AG20443 (cell line): ENCODE measurements at regions not wholly inside any gene's neighbourhood (a gene's known extent, or its start where the extent isn't known, plus 50 kb on each side); places are given as distances from the start of the nearest gene placed in this dataset.
A peak's percentile ranks its signal among the peaks of the same experiment; 100 is the strongest.

ENCODE experiments used
- DNase-seq: peaks from one replicate; pipeline ENCODE4 v3.0.0; 2012; ENCODE audit warnings: low spot score, mixed read lengths

DNA sequence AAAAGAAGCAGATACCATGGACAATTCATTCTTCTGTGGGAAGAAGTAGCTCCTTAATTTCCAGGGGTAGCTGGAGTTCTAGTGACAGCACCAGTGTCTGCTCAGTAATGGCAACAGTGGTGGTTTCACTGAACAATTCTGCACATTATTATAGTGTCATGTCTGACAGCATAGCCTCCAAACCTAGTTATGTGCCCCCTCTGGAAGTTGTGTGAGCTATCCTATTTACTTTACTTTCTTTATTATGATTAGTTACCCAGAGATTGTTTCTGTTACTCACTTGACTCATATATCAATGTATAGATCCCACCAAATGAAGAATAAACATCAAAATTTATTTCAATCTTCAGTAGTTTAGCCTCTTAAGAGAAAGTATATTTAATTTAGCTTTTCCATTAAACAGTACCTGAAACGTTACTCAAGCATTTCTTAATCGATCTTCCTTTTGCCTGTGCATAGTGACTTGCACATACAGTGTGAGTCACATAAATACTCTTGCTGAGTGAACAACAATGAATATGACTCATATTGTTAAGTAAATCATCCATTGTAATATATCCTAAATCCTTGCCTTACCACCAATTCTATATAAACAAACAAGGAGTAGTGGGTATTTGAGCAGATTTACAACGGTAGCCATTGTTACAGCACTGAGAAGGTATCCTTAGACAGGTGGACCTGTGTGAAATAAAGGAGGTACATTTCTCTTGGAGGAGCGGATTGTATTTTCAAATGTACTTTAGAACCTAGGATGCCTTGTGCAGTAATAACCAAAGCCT is 534.7 kb downstream of the ANKRD50 start:
- DNase-seq: peak; percentile 37

DNA sequence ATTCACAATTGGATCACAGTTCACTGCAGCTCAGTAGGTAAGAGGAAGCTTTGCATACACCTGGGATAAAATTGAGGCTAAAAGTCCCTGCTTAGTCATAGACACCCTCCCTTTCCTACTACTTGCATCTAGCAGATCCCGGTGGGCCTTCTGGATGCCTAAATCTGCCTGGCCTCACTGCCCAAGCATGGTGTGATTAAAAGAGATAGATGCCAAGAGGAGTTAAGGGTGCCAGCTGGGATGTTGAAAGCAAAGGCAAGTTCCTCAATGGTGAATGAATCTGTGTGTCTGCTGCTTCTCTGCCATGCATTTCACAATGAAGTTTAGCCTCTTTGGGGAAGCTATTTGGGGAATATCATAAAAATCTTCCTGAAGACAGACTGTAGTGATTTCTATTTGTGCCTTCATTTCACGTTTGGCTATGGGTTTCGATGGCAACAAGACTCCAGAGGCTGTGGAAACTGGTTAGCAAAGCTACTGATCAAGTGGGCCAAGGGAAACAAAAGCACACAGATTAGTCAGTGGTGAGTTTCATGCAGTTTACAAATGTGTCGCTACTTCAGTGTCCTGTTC is 534.0 kb downstream of the ANKRD50 start:
- DNase-seq: peak; percentile 22

DNA sequence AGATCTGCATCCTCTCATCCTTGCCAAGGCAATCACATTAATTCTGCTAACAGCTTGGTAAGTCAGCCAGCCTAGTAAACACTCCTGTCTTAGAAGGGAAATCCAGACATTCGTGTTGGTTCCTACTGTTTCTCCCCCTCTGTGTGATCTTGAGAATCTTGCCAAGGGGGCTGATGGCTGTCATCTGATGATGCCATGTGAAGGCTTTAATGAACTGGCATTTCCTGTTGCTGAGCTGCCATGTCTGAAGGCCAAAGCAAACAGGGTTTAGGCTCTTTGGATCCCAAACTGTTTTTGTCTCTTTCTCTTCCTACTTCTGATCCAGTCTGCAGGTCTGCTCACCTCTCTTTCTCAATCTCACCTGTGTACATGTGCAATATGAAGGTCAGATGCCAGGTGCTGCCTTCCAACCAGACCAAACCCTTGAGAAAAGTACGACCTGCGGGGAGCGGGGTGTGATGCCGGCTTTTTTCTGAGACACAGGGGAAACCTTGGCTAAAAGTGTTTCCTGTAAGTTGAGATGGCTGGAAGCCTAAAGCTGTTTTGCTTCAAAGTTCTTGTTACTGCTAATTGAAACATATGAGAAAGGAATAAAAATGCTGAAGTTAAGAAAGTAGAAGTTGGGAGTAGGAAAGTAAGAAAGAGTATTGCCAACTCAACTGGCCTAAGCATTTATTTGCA is 532.9 kb downstream of the ANKRD50 start:
- no peak for DNase-seq

DNA sequence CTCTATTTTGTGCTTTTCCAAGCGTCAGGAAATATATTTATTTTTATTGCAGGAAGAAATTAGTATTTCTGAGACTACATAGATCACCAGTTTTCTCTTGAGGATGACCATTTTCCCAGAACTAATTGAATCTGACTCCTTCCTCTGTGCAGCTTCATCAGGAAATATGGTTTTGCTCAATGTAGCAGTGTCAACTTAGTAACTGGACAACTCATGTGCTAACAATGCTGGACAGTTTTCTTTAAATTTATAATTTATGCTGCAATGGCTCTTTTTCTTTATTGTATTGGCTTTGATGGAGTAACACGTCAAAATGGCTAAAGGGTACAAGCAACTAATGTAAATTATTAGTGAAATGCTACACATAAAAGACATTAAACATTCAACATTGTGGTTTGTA is 531.5 kb downstream of the ANKRD50 start:
- no peak for DNase-seq

DNA sequence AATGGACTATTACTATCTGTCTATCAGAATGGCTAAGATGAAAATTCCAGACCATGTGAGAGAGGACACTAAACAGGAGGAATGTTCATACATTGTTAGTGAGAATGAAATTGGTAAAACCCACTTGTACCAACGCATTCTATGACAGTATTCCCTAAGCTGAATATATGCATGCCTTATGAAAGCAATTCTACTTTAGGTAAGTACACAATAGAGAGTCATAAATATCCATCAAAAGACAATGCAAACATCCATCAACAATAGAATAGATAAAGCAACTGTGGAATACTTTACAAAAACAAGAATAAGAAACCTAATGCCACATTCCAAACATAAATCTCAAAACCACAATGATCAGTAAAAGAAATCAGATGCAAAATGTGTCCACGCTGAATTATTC is 529.3 kb downstream of the ANKRD50 start:
- DNase-seq: no peak

DNA sequence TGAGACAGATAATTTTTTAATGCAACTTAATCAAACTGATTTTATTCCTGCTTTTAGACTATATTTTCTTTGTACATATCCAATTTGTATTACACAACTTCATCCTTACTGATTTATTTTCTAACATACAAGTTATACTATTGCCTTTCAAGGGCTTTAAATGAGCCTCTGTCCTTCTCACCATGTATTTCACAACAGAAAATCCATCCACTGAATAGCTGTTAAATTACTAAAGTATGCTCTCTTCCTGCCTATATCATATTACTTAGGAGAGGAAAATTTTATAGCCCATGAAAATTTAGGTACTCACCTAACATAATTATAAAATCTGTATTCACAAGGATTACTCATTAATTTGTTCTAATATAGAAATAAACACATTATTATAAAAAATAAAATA is 528.6 kb downstream of the ANKRD50 start:
- DNase-seq: no peak

DNA sequence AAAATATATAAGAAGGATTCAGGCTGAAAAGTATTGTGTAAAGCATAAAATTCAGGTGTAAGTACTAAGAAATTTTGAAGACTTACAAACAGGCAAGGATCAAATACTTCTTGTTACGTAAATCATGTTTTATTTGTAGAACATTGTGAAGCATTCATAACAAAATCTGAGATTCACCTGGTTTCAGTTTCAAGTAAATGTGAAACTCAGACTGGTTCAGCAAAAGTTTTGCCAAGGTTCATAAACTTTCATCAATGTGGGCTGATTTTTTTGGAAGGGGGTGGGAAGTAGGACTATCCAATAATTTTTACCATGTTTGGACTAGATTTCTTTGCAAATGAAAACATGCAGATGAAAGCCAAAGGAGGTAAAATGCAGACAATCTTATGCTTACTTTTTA is 527.7 kb downstream of the ANKRD50 start:
- no peak for DNase-seq

DNA sequence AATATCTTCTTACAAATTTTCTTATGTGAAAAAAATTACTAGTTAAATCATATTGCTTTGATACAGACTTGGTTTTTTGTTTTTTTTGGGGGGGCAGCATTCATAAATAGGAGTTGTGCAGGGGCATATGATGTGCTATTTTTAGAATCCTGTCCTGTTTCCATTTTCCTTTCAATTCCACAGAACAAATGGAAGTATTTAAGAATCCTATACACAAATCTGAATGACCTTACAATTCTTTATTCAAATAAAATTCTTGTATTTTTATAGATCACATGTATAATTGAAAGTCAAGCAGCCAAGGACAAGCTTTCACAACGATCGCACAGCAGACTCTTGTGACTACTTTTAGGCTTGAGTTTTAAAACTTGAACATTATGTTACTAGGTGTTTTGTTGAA is 523.9 kb downstream of the ANKRD50 start:
- no peak for DNase-seq

DNA sequence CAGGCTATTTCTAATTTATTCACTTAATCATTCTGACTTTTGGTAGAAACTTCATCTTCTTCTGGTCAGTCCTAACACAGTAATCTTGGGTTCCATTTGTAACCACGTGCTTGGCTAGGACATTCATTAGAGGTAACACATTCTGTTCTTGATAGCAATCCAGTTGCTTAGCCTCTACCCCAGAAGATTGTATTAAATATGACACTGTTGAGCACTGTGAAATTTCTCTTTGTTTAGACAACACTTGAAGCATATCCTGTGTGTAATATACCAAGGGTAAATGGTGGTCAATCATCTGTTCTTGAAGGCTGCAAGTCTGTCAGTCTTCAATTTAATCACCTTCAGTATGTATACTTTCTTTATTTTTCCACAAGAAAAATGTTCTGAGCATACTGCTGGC is 523.0 kb downstream of the ANKRD50 start:
- DNase-seq: no peak

DNA sequence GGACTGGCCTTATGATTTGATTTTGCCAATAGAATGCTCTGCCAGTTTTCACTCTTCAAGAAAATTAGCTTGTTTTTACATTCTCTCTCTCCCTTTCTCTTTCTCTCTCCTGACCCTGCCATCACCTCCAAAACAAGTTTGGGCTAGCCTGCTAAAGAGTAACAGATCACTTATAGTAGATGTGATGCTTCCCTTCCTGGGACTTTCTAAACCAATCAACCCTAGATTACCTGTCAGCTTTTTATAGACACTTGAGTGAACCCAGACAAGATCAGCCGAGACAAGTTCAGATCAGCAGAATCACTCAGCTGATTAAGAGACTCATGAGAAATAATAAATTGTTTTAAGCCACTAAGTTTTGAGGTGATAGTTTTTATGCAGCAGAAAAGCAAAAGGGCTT is 521.2 kb downstream of the ANKRD50 start:
- DNase-seq: no peak

DNA sequence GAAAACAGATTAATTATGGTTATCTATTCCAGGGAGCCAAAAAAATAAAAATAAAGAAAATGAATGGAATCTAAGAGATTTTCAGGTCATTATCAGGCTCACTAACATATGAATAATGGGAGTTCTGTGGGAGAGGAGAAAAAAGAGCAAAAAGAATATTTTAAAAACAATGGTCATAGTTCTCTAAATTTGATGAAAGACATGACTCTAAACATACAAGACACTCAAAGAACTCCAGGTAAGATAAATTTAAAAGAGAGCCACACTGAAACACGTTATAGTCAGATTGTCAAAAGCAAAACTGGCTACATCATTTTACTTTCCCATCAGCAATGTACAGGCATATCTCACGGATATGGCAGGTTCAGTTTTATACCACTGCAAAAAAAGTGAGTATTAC is 520.0 kb downstream of the ANKRD50 start:
- DNase-seq: no peak

DNA sequence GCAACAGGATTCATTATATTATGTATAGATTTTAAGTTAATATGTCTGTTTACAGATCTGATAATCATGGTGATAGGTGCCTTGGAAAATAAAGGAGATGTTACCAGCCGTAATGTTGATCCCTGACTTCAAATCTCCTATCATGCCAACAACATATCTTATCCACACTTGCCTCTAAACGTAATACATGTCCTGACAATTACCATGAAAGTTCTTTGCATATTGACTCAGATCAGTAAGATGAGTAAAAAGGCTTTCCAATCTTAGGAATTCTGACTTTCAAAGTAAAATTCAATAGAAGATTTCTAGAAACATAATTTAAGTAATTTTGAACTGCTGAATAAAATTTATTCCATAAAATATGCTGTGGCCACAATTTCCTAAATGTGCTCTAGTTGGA is 513.3 kb downstream of the ANKRD50 start:
- no peak for DNase-seq

DNA sequence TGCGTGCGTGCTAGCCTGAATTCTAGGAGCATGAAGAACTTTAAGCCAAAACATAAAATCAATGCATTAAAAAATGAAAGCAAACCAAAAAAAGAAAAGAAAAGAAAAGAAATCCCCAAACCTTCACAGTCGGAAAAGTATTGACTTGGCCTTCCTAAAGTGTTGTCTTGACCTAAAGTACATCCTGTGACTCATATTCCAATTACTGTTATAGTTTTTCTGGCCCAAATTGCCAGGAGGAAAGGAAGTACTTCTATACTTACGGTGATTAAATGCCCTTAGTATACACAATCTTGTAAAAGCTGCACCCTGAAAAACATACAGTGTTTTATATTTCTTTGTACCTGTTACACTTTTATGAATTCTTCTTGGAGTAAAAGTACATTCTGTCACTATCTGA is 512.8 kb downstream of the ANKRD50 start:
- no peak for DNase-seq

DNA sequence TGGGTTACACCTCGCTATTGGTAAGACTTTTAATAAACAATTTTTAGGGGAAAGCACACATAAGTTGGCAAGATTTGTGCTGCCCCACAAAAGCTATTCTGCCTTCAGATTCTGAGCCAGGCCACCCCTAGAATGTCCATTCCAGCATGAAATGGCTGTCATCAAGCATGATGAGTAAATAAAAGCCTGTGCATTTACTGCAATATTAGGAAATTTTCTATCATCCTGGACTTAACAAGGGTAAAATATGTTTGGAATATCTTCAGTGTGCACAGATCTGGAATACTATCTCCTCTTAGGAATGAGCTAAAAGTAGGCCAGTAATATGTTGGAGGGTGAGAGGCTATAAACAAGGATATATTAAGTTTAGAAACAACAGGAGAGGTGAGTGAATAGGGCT is 510.9 kb downstream of the ANKRD50 start:
- DNase-seq: no peak

DNA sequence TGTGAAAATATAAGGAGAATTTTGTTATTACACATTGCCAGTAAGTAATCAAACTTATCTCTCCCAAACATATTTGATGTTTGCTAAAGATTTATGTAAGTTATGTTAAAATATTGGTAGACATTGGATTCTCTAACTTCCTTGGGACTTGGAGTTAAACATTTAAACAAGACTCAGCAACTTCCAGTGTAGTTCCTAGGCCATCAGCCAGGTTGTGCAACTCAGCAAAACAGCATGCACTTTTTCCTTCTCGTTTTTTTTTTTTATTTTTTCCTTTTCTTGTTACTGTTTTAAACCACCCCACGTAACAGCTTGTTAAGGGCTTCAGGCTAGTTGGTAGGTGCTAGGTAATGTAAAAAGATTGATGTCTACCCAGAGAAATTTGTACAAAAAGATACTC is 510.4 kb downstream of the ANKRD50 start:
- peak; percentile 38 for DNase-seq

DNA sequence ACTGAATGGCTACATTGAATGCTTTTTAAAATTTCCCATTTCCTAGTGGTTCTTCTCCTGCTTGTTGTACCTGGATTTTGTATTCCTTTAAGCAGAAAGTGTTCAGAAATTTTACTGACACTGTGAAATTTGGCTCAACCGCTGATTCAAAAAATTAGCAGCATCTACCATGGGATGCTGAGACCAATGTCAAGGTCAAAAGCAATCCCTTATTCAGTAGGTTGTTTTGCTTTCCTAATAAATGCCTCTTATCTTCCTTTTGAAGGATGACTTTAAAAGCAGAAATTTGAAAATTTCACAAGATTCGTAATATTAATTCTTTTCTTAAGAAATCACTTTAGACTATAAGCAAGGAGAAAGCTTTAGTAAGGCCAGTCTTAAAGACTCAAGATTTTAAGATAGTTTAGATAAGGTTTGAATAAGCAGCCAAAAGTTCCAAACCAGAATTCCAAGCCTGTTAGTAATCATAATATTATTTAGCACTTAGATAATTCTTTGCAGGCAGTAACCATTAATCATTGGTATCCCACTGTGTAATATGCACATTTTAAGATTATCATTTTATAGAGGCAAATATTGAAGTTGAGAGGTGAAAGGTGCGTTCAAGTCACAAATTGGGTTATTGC is 508.8 kb downstream of the ANKRD50 start:
- no peak for DNase-seq

DNA sequence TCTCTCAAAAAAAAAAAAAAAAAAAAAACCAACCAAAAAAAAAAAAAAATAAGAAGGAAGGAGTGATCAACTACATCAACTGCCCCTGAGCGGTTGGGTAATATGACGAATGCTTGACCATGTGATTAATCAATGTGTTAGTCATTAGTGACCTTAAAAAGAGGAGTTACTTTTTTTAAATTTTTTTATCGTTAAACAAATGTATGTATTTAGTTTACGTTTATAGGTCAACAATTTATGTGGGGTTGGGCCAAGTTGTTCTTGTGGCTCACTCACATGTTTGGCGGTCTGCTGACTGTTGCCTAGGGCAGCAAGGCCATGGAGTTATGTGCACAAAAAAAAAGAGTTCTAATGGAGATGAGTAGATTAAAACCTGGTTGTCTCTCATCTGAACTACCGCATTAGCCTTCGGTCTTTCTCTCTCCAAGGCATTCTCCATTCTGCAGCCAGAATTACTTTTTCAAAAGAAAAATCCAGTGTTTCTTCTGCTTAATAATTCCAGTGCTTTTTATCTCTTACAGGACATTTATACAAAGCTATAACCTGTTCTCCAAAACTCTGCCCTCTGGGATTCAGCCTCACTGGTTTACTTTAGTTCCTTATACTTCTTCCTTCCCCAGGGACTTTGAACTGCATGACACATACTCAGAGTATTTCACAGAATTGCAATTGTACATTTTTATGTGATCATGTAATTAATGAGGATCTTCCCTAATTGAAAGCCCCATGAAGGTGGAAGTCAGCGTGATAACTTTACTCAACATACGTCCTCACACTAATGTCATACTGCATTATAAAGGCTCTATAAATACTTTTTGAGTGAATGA is 505.5 kb downstream of the ANKRD50 start:
- DNase-seq: no peak

DNA sequence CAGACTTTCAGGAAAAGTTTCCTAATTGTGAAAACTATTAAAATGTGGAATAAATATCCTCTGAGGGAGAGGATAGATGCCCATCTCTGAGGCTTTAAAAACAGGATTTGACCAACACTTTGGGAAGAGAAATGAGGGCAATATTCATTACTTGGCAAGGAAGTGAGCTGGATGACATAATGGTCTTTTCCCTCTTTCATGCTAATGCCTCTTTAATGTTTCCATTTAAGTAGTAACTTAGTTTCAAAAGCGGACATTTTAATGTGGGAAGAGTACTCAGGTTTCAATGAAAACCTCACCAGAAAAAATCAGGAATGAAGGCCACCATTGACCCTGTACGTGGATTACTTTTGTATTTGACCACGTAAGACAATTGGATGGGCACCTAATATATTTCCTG is 503.3 kb downstream of the ANKRD50 start:
- no peak for DNase-seq

DNA sequence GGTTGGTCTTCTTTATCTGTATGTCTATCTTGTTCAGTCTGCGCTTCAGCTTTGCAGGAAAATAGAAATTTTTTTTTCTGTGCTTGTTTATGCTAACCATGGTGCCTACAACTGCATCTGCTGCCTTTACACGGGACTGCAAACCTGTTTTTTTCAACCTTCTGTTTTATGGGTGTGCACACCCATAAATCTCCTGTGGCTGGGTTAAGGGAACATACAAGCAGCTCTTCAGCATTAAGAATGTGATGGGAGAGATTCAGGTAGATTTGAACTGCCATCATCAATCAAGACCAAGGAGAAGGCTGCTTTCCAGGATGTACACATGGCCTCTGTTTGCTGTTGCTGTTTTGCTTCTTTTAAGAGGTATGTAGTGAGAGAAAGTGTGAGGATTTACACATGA is 502.9 kb downstream of the ANKRD50 start:
- DNase-seq: no peak

DNA sequence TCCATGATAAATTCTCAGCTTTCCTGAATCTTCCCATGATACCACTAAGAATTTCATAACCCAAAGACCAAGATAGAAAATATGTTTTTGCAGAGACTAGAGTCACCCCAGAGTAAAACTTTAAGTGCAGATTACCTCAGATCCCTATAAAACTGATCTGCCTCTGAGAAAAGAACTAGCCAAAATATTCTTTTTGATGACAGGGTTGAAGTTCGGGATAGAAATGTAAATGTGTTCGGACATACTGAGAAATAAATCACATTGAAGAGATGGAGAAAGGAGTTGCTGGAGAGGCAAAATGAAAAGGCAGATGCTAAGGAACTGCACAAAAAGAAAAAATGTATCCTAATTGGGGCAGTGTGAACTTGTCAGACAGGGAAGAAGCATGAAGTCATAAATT is 501.8 kb downstream of the ANKRD50 start:
- no peak for DNase-seq

DNA sequence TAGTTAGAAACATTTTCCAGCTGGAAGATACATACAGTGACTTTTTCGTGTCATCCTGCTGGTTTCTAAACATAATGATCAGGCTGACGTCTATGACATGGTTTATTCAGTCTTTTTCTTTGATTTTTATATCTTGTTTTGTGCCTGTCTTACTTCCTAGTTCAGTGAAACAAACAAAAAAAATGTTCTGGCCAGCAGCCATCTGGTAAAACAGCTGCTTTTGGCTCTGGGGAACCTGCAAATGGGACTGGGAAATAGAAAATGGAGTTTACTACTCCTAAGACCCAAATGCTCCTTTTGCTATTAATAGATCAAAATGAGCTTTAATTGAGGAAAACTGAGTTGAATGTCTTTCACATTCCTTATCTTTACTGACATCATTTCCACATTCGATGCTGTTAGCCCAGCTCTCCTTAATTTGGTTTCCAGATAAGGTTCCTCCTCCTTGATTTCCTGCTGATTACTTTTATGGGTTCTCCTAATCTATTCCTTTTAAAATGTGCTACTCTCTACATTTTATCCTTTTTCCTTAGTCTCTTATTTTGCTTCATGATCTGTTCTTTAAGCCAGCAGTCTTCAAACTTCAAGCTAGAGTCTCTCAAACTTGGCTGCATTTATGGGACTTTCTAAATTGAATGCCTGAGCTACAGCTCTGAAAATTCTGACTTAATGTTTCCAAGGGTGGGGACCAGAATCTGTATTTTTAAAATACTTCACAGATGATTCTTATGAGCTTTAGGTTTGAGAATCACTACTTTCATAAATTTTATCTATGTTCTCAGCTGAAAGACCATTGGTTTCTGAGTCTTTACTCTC is 499.5 kb downstream of the ANKRD50 start:
- peak; percentile 14 for DNase-seq
